ENCODE measurements at regions not wholly inside any gene's neighbourhood (a gene's known extent, or its start where the extent isn't known, plus 50 kb on each side); places are given as distances from the start of the nearest gene placed in this dataset.
"Not testable (repeated sequence)": the region's sequence is repeated elsewhere in the genome, so short reads cannot be mapped to it uniquely, and the experiment has no call there.

GRCh38 chr13:90833951-90834350 lies 513.5 kb upstream of the MIR17HG start:
- no peak for DNase-seq
- TF ChIP-seq POLR2A (IDR thresholded peaks at IDR 0.05; ENCODE audit: low read length) (no peak), GATA1 (IDR thresholded peaks at IDR 0.05; ENCODE audit: low read depth, low read length) (no peak)

GRCh38 chr13:90834700-90835099 lies 512.8 kb upstream of the MIR17HG start:
- no peak for DNase-seq
- TF ChIP-seq GATA1 (IDR thresholded peaks at IDR 0.05; ENCODE audit: low read depth, low read length) (no peak), POLR2A (IDR thresholded peaks at IDR 0.05; ENCODE audit: low read length) (no peak)

- no peak for DNase-seq
- no peak for TF ChIP-seq POLR2A (IDR thresholded peaks at IDR 0.05; ENCODE audit: low read length)
- no peak for TF ChIP-seq GATA1 (IDR thresholded peaks at IDR 0.05; ENCODE audit: low read depth, low read length)
Observed at GRCh38 chr13:90835826-90836225, 511.7 kb upstream of the MIR17HG start.

GRCh38 chr13:90838317-90838960 lies 509.0 kb upstream of the MIR17HG start:
- TF ChIP-seq GATA1 (IDR thresholded peaks at IDR 0.05; ENCODE audit: low read depth, low read length) (no peak), POLR2A (IDR thresholded peaks at IDR 0.05; ENCODE audit: low read length) (no peak)
- DNase-seq = no peak

- TF ChIP-seq POLR2A (IDR thresholded peaks at IDR 0.05; ENCODE audit: low read length) (no peak), GATA1 (IDR thresholded peaks at IDR 0.05; ENCODE audit: low read depth, low read length) (no peak)
- no peak for DNase-seq
Observed at GRCh38 chr13:90839061-90839460, 508.4 kb upstream of the MIR17HG start.

- TF ChIP-seq GATA1 (IDR thresholded peaks at IDR 0.05; ENCODE audit: low read depth, low read length) (no peak), POLR2A (IDR thresholded peaks at IDR 0.05; ENCODE audit: low read length) (no peak)
- no peak for DNase-seq
Observed at GRCh38 chr13:90846936-90847335, 500.6 kb upstream of the MIR17HG start.

GRCh38 chr13:90853666-90854065 lies 493.8 kb upstream of the MIR17HG start:
- not testable (repeated sequence) for DNase-seq

- TF ChIP-seq GATA1 (IDR thresholded peaks at IDR 0.05; ENCODE audit: low read depth, low read length) (no peak), POLR2A (IDR thresholded peaks at IDR 0.05; ENCODE audit: low read length) (no peak)
- no peak for DNase-seq
Observed at GRCh38 chr13:90857921-90858320, 489.6 kb upstream of the MIR17HG start.

- TF ChIP-seq POLR2A (IDR thresholded peaks at IDR 0.05; ENCODE audit: low read length) (no peak), GATA1 (IDR thresholded peaks at IDR 0.05; ENCODE audit: low read depth, low read length) (no peak)
Observed at GRCh38 chr13:90866006-90866405, 481.5 kb upstream of the MIR17HG start.

GRCh38 chr13:90867336-90867683 lies 480.2 kb upstream of the MIR17HG start:
- DNase-seq = peak; percentile 57 to 59

More at GRCh38 chr13:90866006-90866405, 481.5 kb upstream of the MIR17HG start:
- no peak for DNase-seq

GRCh38 chr13:90868321-90868920 lies 479.1 kb upstream of the MIR17HG start:
- peak; percentile 6 to 37 for DNase-seq
- TF ChIP-seq GATA1 (IDR thresholded peaks at IDR 0.05; ENCODE audit: low read depth, low read length) (no peak), POLR2A (IDR thresholded peaks at IDR 0.05; ENCODE audit: low read length) (no peak)

More at GRCh38 chr13:90867336-90867683, 480.2 kb upstream of the MIR17HG start:
- TF ChIP-seq GATA1 (IDR thresholded peaks at IDR 0.05; ENCODE audit: low read depth, low read length) (no peak), POLR2A (IDR thresholded peaks at IDR 0.05; ENCODE audit: low read length) (no peak)

GRCh38 chr13:90869580-90869979 lies 477.9 kb upstream of the MIR17HG start:
- no peak for TF ChIP-seq GATA1 (IDR thresholded peaks at IDR 0.05; ENCODE audit: low read depth, low read length)
- no peak for TF ChIP-seq POLR2A (IDR thresholded peaks at IDR 0.05; ENCODE audit: low read length)
- no peak for DNase-seq

GRCh38 chr13:90872491-90873025 lies 474.9 kb upstream of the MIR17HG start:
- no peak for DNase-seq
- TF ChIP-seq GATA1 (IDR thresholded peaks at IDR 0.05; ENCODE audit: low read depth, low read length) = no peak
- TF ChIP-seq POLR2A (IDR thresholded peaks at IDR 0.05; ENCODE audit: low read length) = no peak

GRCh38 chr13:90880790-90881189 lies 466.7 kb upstream of the MIR17HG start:
- DNase-seq = no peak
- no peak for TF ChIP-seq GATA1 (IDR thresholded peaks at IDR 0.05; ENCODE audit: low read depth, low read length)
- TF ChIP-seq POLR2A (IDR thresholded peaks at IDR 0.05; ENCODE audit: low read length) = no peak

- TF ChIP-seq GATA1 (IDR thresholded peaks at IDR 0.05; ENCODE audit: low read depth, low read length) (no peak), POLR2A (IDR thresholded peaks at IDR 0.05; ENCODE audit: low read length) (no peak)
Observed at GRCh38 chr13:90882551-90882950, 464.9 kb upstream of the MIR17HG start.

More at GRCh38 chr13:90882551-90882950, 464.9 kb upstream of the MIR17HG start:
- no peak for DNase-seq

Measured in erythroblast (primary cell).